Colonic mucosa (tissue), 4 donors: ENCODE measurements at regions not wholly inside any gene's neighbourhood (a gene's known extent, or its start where the extent isn't known, plus 50 kb on each side); places are given as distances from the start of the nearest gene placed in this dataset.

Experiments used
- DNase-seq: peaks from one replicate; pipeline ENCODE4 v3.0.0-alpha.2; 2020
- H3K27ac ChIP-seq: fragments of 200-600 bp; one replicate; pipeline ENCODE4 v1.8.0; 2021
- H3K27me3 ChIP-seq: fragments of 200-600 bp; one replicate; pipeline ENCODE4 v1.8.0; 2021
- H3K36me3 ChIP-seq: fragments of 200-600 bp; one replicate; pipeline ENCODE4 v1.8.0; 2021
- H3K4me1 ChIP-seq: fragments of 200-600 bp; one replicate; pipeline ENCODE4 v1.8.0; 2021; ENCODE audit warnings: mild to moderate bottlenecking
- H3K4me3 ChIP-seq: fragments of 200-600 bp; one replicate; pipeline ENCODE4 v1.8.0; 2021
- H3K9ac ChIP-seq, 2 donors: one replicate each; pipeline ENCODE4 v1.7.0; 2013; ENCODE audit warnings: control low read depth in 2 of 2, low read depth in 2 of 2, low read length in 2 of 2
- H3K9me3 ChIP-seq: fragments of 200-600 bp; one replicate; pipeline ENCODE4 v1.8.0; 2021
- CTCF ChIP-seq: fragments of 200-600 bp; IDR thresholded peaks from one replicate; pipeline ENCODE4 v1.8.0; 2022; ENCODE audit warnings: antibody characterized with exemption, mild to moderate bottlenecking
- intact Hi-C: fragments of 100-400 bp; cut with DNase I; formaldehyde crosslinking; loops from one replicate; pipeline ENCODE4 v1.14.1; 2022
- donor health status: healthy.
- donor health status: DM: no; HTN: no; CAD: no.
- donor health status: DM: no; HTN: no; CAD: no.

DNA sequence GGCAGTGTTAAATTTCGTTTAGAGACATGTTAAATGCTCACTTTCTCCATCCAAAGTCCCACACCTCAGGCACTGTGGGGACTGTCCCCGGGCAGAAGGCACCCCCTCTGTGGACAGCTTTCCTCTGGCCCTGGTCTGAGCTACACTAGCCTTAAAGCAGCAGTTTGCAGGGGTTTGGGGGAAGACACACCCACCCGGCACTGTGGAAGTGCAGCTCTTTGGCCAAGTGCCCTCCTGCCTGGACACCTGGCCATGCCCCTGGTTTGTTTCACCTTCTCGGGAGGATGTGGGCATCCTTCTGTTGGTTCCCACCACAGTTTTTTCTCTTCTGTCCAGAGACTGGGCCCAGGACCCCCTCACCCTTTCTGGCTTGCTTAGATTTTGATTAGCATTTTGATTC lies 1254.7 kb downstream of the BRD1 start:
- Histone ChIP-seq H3K36me3 (no peaks in the 10 kb centered on the region), H3K4me1 (no peaks in the 10 kb centered on the region), H3K27me3 (peaks cover 27% of the 10 kb centered on the region), H3K9ac (no peak overlapping the region), H3K4me3 (no peak overlapping the region), H3K9me3 (no peaks in the 10 kb centered on the region), H3K27ac (no peak overlapping the region)
- no peak for TF ChIP-seq CTCF
- intact Hi-C loops, result no loop called here
- DNase-seq, result no peak

GRCh38 chr22:48570912-48571311 lies 1256.8 kb downstream of the BRD1 start:
- H3K9me3 ChIP-seq, result no peaks in the 10 kb centered on the region
- H3K4me1 ChIP-seq, result no peaks in the 10 kb centered on the region
- no peaks in the 10 kb centered on the region for H3K36me3 ChIP-seq
- H3K27ac ChIP-seq, result no peak overlapping the region
- H3K27me3 ChIP-seq, result peaks cover 11% of the 10 kb centered on the region
- no peak overlapping the region for H3K4me3 ChIP-seq
- DNase-seq, result no peak
- H3K9ac ChIP-seq, result no peak overlapping the region
- intact Hi-C loops, result no loop called here
- TF ChIP-seq CTCF, result no peak

DNA sequence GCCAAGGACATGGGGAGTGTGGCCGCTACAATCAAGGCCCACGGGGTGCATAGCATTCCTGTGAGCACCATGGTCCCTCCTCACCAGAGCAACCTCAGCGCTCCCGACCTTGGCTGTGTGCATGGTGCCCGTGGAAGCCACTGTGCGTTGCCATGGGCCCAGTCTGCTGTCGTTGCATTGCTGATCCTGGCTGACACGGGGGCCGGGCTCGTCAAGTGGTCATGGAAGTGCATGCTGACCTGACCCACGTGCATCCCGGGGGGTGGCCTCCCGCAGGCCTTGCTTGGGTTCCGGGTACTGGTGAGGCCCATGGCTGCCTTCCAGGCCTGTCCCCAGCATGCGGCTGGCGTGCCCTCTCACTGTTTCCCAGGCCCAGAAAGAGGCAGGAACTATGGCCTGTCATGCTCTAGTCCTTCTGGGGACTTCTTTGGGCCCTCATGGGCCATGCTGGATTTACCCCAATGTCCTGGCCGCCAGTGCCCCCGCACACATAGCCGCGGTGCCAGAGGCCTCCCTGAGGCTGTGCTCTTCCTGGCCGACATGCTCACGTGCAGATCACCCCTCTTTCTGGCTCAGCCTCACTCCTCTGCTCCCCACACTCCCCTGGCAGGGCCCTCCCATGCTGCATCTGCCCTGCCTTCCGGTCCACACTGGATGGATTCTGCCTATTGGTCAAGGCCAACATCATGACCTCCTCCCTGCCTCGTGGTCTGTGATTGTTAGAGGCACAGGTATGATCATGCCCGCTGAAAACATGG lies 1258.0 kb downstream of the BRD1 start:
- Histone ChIP-seq H3K4me3 (no peak overlapping the region), H3K36me3 (no peaks in the 10 kb centered on the region), H3K9ac (no peak overlapping the region), H3K27ac (no peak overlapping the region), H3K4me1 (no peaks in the 10 kb centered on the region), H3K27me3 (peaks cover 7% of the 10 kb centered on the region), H3K9me3 (no peaks in the 10 kb centered on the region)
- no peak for TF ChIP-seq CTCF
- DNase-seq, result no peak
- intact Hi-C loops, result no loop called here

GRCh38 chr22:48568736-48569330 lies 1258.8 kb downstream of the BRD1 start:
- Histone ChIP-seq H3K27me3 (no peaks in the 10 kb centered on the region), H3K36me3 (no peaks in the 10 kb centered on the region), H3K9me3 (no peaks in the 10 kb centered on the region), H3K4me1 (no peaks in the 10 kb centered on the region), H3K9ac (no peak overlapping the region), H3K4me3 (no peak overlapping the region), H3K27ac (no peak overlapping the region)
- no peak for DNase-seq
- no peak for TF ChIP-seq CTCF
- intact Hi-C loops, result no loop called here

GRCh38 chr22:48567213-48567975 lies 1260.3 kb downstream of the BRD1 start:
- H3K9ac ChIP-seq, result no peak overlapping the region
- DNase-seq, result no peak
- TF ChIP-seq CTCF, result no peak
- no peaks in the 10 kb centered on the region for H3K27me3 ChIP-seq
- no peak overlapping the region for H3K27ac ChIP-seq
- H3K36me3 ChIP-seq, result no peaks in the 10 kb centered on the region
- intact Hi-C loops, result no loop called here
- no peaks in the 10 kb centered on the region for H3K9me3 ChIP-seq
- H3K4me1 ChIP-seq, result no peaks in the 10 kb centered on the region
- H3K4me3 ChIP-seq, result no peak overlapping the region
